BJ (cell line): ENCODE measurements at regions not wholly inside any gene's neighbourhood (a gene's known extent, or its start where the extent isn't known, plus 50 kb on each side); places are given as distances from the start of the nearest gene placed in this dataset.
"Not testable (repeated sequence)": the region's sequence is repeated elsewhere in the genome, so short reads cannot be mapped to it uniquely, and the experiment has no call there.

Source experiments
- CTCF ChIA-PET: fragments of 350-600 bp; formaldehyde crosslinking; extraction: SDS; loops from one replicate; lab custom pipeline; 2021; ENCODE audit warnings: antibody characterized with exemption, inconsistent platforms; lab: Yijun Ruan, JAX
- POLR2A ChIA-PET: fragments of 300-600 bp; sonication (Branson Sonifier 250); formaldehyde crosslinking; extraction: SDS; loops from one replicate; lab custom pipeline; 2021; ENCODE audit warnings: antibody characterized with exemption; lab: Charles Lee
- DNase-seq: peaks from one replicate; pipeline ENCODE4 v3.0.0-alpha.2; 2011; ENCODE audit warnings: low read depth
- H3K27me3 ChIP-seq: 2 replicates; pipeline ENCODE4 v1.6.0; 2011; ENCODE audit warnings: low read length; ENCODE audit not compliant: control insufficient read depth, insufficient read depth
- H3K36me3 ChIP-seq: 2 replicates; pipeline ENCODE4 v1.5.1; 2011; ENCODE audit warnings: low read length; ENCODE audit not compliant: control insufficient read depth, insufficient read depth
- H3K4me3 ChIP-seq: 2 replicates; pipeline ENCODE4 v1.5.1; 2011; ENCODE audit warnings: low read depth, mild to moderate bottlenecking, control low read depth, low read length
- TF ChIP-seq, protein P1 (sequence below): IDR thresholded peaks from 2 replicates; pipeline ENCODE4 v1.5.1; 2011; ENCODE audit warnings: low read depth, mild to moderate bottlenecking, control low read depth, inconsistent platforms, low read length, moderate library complexity; ENCODE audit not compliant: insufficient read depth

GRCh38 chr12:73625226-73625625 lies 912.4 kb upstream of the ATXN7L3B start:
- H3K27me3 ChIP-seq, result no peaks in the 10 kb centered on the region
- POLR2A ChIA-PET, result no interaction called here
- H3K36me3 ChIP-seq, result no peaks in the 10 kb centered on the region
- DNase-seq, result no peak
- CTCF ChIA-PET, result no interaction called here
- H3K4me3 ChIP-seq, result no peak overlapping the region
- TF ChIP-seq, protein P1, sequence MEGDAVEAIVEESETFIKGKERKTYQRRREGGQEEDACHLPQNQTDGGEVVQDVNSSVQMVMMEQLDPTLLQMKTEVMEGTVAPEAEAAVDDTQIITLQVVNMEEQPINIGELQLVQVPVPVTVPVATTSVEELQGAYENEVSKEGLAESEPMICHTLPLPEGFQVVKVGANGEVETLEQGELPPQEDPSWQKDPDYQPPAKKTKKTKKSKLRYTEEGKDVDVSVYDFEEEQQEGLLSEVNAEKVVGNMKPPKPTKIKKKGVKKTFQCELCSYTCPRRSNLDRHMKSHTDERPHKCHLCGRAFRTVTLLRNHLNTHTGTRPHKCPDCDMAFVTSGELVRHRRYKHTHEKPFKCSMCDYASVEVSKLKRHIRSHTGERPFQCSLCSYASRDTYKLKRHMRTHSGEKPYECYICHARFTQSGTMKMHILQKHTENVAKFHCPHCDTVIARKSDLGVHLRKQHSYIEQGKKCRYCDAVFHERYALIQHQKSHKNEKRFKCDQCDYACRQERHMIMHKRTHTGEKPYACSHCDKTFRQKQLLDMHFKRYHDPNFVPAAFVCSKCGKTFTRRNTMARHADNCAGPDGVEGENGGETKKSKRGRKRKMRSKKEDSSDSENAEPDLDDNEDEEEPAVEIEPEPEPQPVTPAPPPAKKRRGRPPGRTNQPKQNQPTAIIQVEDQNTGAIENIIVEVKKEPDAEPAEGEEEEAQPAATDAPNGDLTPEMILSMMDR, result no peak

DNA sequence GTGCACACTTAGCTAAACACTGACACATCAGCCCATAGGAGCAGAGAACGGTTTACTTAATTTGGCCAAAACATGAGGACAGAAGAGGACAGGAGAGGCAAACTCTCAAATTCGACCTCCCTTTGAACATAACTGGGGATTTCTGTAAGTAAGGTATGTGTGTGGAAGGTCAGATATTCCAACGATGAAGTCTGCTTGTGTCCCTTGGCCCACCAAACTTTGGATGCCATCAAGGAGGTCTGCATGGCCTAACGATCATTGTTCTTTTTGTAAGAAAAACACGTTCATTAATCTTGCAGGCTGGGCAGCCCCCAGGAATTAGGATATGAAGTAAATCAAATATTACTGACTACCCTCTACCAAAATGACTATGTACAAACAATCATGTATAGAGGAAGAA lies 908.5 kb upstream of the ATXN7L3B start:
- no peaks in the 10 kb centered on the region for H3K36me3 ChIP-seq
- no peak overlapping the region for H3K4me3 ChIP-seq
- H3K27me3 ChIP-seq, result no peaks in the 10 kb centered on the region
- TF ChIP-seq, protein P1, result no peak
- no peak for DNase-seq
- ChIA-PET POLR2A (no interaction called here), CTCF (interaction anchor here (0.7 kb wide), 1 partner anchor 1546 kb away, joined by 4 read pairs; no protein-coding TSS in a partner anchor)

DNA sequence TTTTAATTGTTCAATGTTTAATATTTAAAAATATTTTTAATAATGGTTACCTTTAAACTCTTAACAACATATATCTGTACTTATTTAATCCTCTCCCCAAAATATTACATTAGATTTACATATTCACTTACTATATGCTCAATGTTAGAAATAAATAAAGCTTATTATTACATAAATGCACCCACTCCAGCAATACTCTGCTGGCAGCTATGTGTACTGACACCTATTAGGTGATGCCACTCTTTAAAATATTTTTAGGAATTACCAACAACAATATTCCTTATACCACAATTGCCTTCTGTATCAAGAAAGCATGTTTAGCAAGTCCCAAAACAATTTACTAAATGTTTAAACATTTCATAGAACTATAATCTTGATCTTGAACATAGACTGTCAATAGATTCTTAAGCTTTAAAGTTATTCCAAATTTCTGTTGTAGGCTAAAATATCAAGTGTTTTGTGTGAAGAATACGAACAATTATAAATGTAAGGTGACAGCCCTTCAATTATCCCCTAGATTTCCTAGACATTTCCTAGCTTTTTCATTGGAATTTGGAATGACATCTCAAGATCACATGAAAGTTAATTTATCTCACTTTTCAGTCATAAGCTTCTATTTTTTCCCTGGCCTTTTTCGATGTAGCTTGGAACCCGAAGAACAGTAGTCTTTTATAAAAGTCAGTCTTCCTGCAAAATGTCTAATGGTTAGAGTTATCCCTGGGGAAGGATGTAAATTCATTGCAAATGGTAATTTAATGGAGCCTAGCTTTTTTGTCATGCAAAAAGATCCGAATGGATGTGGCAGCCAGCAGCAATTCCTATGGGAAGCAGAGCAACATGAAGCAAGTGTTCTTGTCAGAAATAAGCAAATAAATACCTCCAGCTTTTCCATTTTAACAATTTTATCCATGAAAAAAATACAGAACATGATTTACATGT lies 907.5 kb upstream of the ATXN7L3B start:
- no peak for DNase-seq
- ChIA-PET POLR2A (no interaction called here), CTCF (no interaction called here)
- no peak overlapping the region for H3K4me3 ChIP-seq
- no peaks in the 10 kb centered on the region for H3K27me3 ChIP-seq
- TF ChIP-seq, protein P1, result no peak
- no peaks in the 10 kb centered on the region for H3K36me3 ChIP-seq

DNA sequence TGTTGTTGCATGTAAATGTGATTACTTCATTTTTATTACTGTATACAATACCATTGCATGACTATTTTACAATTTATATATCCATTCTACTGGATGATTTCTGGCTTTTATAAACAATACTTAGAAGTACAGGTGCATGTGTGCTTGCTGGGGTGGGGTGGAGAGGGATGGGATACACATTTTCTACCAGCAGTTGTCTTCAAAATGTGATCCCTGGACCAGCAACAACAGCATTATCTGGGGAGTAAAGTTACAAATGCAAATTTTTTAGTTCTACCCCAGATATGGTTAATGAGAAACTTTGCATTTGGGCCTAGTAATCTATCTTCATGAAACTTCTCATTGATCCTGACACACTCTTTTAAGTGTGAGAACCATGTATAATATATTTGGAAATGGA lies 905.4 kb upstream of the ATXN7L3B start:
- ChIA-PET CTCF (no interaction called here), POLR2A (no interaction called here)
- DNase-seq, result no peak
- Histone ChIP-seq H3K4me3 (no peak overlapping the region), H3K27me3 (no peaks in the 10 kb centered on the region), H3K36me3 (no peaks in the 10 kb centered on the region)
- TF ChIP-seq, protein P1, result no peak

DNA sequence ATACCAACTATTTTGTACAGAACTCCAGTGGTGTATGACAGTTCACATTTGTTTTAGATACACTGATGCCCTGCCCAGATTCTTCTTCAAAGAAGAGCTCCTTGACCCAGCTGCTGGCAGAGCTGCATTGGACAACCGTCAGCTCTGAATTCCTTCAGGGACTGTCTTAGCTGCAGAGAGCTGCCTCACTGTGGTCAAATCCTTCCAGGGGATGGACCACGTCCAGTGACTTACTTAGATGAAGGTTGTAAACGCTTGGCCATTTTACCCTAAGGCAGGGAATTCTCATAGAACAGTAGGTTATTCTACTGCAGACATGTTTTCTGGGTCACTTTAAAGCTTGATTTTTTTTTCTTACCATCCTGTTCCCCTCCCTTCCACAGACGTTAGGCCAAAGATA lies 905.0 kb upstream of the ATXN7L3B start:
- Histone ChIP-seq H3K4me3 (no peak overlapping the region), H3K27me3 (no peaks in the 10 kb centered on the region), H3K36me3 (no peaks in the 10 kb centered on the region)
- TF ChIP-seq, protein P1, result no peak
- ChIA-PET CTCF (no interaction called here), POLR2A (no interaction called here)
- DNase-seq, result no peak

DNA sequence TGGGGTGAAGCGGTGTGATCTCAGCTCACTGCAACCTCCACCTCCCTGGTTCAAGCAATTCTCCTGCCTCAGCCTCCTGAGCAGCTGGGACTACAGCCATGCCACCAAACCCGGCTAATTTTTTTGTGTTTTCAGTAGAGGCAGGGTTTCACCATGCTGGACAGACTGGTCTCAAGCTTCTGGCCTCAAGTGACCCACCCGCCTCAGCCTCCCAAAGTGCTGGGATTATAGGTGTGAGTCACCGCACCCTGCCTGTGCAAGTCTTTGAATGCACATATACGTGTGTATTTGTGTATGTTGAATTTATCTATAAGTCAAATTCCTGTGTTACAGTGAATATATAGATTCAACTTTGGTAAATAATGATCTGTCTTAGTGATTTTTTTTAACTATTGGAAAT lies 898.2 kb upstream of the ATXN7L3B start:
- H3K4me3 ChIP-seq, H3K27me3 ChIP-seq, CTCF ChIA-PET, DNase-seq, POLR2A ChIA-PET, H3K36me3 ChIP-seq: not testable (repeated sequence)
